Fibroblast of pulmonary artery (primary cell): ENCODE measurements at regions not wholly inside any gene's neighbourhood (a gene's known extent, or its start where the extent isn't known, plus 50 kb on each side); places are given as distances from the start of the nearest gene placed in this dataset.

Experiments
- DNase-seq: peaks from one replicate; pipeline ENCODE4 v3.0.0-alpha.2; 2010; ENCODE audit warnings: low read depth
- H3K4me3 ChIP-seq: replicated peaks from 2 replicates; pipeline ENCODE4 v1.5.1; 2011; ENCODE audit warnings: low read depth, mild to moderate bottlenecking, control low read depth, low read length, moderate library complexity
- TF ChIP-seq, protein P1 (sequence below): IDR thresholded peaks from 2 replicates; pipeline ENCODE4 v1.5.1; 2011; ENCODE audit warnings: mild to moderate bottlenecking, control low read depth, low read length, inconsistent platforms; ENCODE audit errors: missing control alignments

GRCh38 chr13:104426435-104426834, 1360.2 kb upstream of the SLC10A2 start:
- TF ChIP-seq, protein P1, sequence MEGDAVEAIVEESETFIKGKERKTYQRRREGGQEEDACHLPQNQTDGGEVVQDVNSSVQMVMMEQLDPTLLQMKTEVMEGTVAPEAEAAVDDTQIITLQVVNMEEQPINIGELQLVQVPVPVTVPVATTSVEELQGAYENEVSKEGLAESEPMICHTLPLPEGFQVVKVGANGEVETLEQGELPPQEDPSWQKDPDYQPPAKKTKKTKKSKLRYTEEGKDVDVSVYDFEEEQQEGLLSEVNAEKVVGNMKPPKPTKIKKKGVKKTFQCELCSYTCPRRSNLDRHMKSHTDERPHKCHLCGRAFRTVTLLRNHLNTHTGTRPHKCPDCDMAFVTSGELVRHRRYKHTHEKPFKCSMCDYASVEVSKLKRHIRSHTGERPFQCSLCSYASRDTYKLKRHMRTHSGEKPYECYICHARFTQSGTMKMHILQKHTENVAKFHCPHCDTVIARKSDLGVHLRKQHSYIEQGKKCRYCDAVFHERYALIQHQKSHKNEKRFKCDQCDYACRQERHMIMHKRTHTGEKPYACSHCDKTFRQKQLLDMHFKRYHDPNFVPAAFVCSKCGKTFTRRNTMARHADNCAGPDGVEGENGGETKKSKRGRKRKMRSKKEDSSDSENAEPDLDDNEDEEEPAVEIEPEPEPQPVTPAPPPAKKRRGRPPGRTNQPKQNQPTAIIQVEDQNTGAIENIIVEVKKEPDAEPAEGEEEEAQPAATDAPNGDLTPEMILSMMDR: no peak
- no peak for DNase-seq
- no peak overlapping the region for H3K4me3 ChIP-seq

DNA sequence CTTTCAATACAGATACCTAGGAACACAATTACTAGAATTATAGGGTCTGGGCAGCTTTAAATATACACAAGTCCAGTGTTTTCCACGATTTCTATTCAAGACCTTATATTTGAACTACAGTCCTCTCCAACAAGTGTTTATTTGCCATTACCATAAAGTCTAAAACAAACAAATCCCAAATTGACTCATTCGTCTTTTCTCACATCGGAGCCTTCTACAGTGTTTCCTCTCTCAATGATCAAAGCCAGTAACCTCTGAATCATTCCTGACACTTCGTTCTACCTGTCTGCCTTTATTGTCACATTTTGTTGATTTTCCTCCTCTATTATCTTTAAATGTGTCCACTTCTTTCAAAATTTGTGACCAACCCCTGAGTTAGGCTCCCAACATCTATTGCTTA, 1356.5 kb upstream of the SLC10A2 start:
- DNase-seq: no peak
- TF ChIP-seq, protein P1: no peak
- H3K4me3 ChIP-seq: no peak overlapping the region

- no peak for DNase-seq
- TF ChIP-seq, protein P1: no peak
- H3K4me3 ChIP-seq: no peak overlapping the region
Observed at GRCh38 chr13:104416973-104417372, 1350.8 kb upstream of the SLC10A2 start.

GRCh38 chr13:104414771-104415170, 1348.6 kb upstream of the SLC10A2 start:
- H3K4me3 ChIP-seq: no peak overlapping the region
- no peak for DNase-seq
- TF ChIP-seq, protein P1: no peak

- TF ChIP-seq, protein P1: no peak
- no peak for DNase-seq
Observed at GRCh38 chr13:104414181-104414580, 1348.0 kb upstream of the SLC10A2 start.

DNA sequence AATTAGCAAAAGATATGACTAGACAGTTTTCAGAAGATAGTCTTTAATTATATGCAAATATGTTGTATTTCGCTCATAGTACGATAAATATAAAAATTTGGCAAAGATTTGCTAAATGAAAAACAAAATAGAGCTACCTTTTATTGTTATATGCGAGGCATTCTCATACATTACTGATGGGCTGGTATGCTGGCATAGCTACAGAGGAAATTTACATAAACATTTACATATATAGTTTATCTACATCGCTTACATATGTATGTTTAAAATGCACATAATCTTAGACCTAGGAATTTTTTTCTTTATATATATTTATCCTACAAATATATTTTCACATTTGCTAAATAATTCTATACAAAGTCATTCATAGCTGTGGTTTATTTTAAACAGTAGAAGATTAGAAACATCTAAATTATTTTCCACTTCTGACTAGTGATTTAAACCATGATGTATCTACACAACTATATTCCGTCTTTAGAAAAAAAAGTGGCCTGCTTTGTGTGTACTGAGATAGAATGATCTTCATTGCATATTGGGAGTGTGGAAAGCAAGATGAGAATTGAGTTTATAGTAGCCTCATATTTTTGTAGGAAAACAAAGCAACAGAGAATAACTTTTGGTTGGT, 1345.0 kb upstream of the SLC10A2 start:
- no peak for DNase-seq
- no peak overlapping the region for H3K4me3 ChIP-seq
- TF ChIP-seq, protein P1: no peak

More at GRCh38 chr13:104414181-104414580, 1348.0 kb upstream of the SLC10A2 start:
- no peak overlapping the region for H3K4me3 ChIP-seq

GRCh38 chr13:104408733-104409132, 1342.5 kb upstream of the SLC10A2 start:
- TF ChIP-seq, protein P1: no peak
- H3K4me3 ChIP-seq: no peak overlapping the region
- peak; percentile 11 for DNase-seq
